HEK293T (cell line): ENCODE measurements at regions not wholly inside any gene's neighbourhood (a gene's known extent, or its start where the extent isn't known, plus 50 kb on each side); places are given as distances from the start of the nearest gene placed in this dataset.

Experiments
- CTCF ChIA-PET: fragments of 350-600 bp; formaldehyde crosslinking; extraction: SDS; loops from one replicate; lab custom pipeline; 2021; ENCODE audit warnings: antibody characterized with exemption, inconsistent platforms; lab: Yijun Ruan, JAX
- POLR2A ChIA-PET: fragments of 350-600 bp; formaldehyde crosslinking; extraction: SDS; loops from one replicate; lab custom pipeline; 2020; ENCODE audit warnings: antibody characterized with exemption, inconsistent platforms; lab: Yijun Ruan, JAX
- DNase-seq: peaks from one replicate; pipeline ENCODE4 v3.0.0; 2012; ENCODE audit warnings: mixed read lengths; ENCODE audit errors: extremely low spot score
- ARNT ChIP-seq: fragments of 450-650 bp; IDR thresholded peaks from 2 replicates; pipeline ENCODE4 v1.6.1; 2017; ENCODE audit warnings: mild to moderate bottlenecking
- BHLHE40 ChIP-seq: fragments of 450-650 bp; IDR thresholded peaks from 2 replicates; pipeline ENCODE4 v1.6.1; 2016; ENCODE audit warnings: mild to moderate bottlenecking, moderate library complexity, borderline replicate concordance
- CTBP1 ChIP-seq: fragments of 450-650 bp; IDR thresholded peaks from 2 replicates; pipeline ENCODE4 v1.6.1; 2016; ENCODE audit warnings: borderline replicate concordance
- ELF4 ChIP-seq: fragments of 450-650 bp; IDR thresholded peaks from 2 replicates; pipeline ENCODE4 v1.6.1; 2017; ENCODE audit warnings: antibody characterized with exemption
- FOXA1 ChIP-seq: fragments of 450-650 bp; IDR thresholded peaks from 2 replicates; pipeline ENCODE4 v1.6.1; 2016; ENCODE audit warnings: mild to moderate bottlenecking
- FOXK2 ChIP-seq: fragments of 450-650 bp; IDR thresholded peaks from 2 replicates; pipeline ENCODE4 v1.6.1; 2016; ENCODE audit warnings: mild to moderate bottlenecking
- FOXM1 ChIP-seq: fragments of 450-650 bp; IDR thresholded peaks from 2 replicates; pipeline ENCODE4 v1.6.1; 2017; ENCODE audit warnings: mild to moderate bottlenecking, borderline replicate concordance
- HDGF ChIP-seq: fragments of 450-650 bp; IDR thresholded peaks from 2 replicates; pipeline ENCODE4 v1.6.1; 2017; ENCODE audit warnings: antibody characterized with exemption, borderline replicate concordance
- L3MBTL2 ChIP-seq: fragments of 450-650 bp; conservative IDR thresholded peaks from 2 replicates; pipeline ENCODE4 v1.6.1; 2016; ENCODE audit warnings: mild to moderate bottlenecking
- LEF1 ChIP-seq: fragments of 450-650 bp; IDR thresholded peaks from 2 replicates; pipeline ENCODE4 v1.6.1; 2017; ENCODE audit warnings: mild to moderate bottlenecking, borderline replicate concordance
- NFRKB ChIP-seq: fragments of 450-650 bp; IDR thresholded peaks from 2 replicates; pipeline ENCODE4 v1.6.1; 2016; ENCODE audit warnings: mild to moderate bottlenecking, moderate library complexity
- PKNOX1 ChIP-seq: fragments of 450-650 bp; IDR thresholded peaks from 2 replicates; pipeline ENCODE4 v1.6.1; 2016
- SP1 ChIP-seq: fragments of 450-650 bp; IDR thresholded peaks from 2 replicates; pipeline ENCODE4 v1.6.1; 2017
- SUZ12 ChIP-seq: fragments of 450-650 bp; IDR thresholded peaks from 2 replicates; pipeline ENCODE4 v1.6.1; 2016; ENCODE audit warnings: mild to moderate bottlenecking
- TARDBP ChIP-seq: fragments of 450-650 bp; IDR thresholded peaks from 2 replicates; pipeline ENCODE4 v1.6.1; 2016
- ZNF384 ChIP-seq: fragments of 450-650 bp; IDR thresholded peaks from 2 replicates; pipeline ENCODE4 v1.6.1; 2016

- DNase-seq, result no peak
- TF ChIP-seq FOXM1, result no peak
- ChIA-PET CTCF (no interaction called here), POLR2A (no interaction called here)
Observed at GRCh38 chr4:41443340-41444079, 94.4 kb upstream of the LIMCH1 start.

GRCh38 chr4:41446391-41446790, 91.6 kb upstream of the LIMCH1 start:
- no peak for TF ChIP-seq L3MBTL2
- no peak for TF ChIP-seq TARDBP
- no peak for TF ChIP-seq PKNOX1
- no peak for TF ChIP-seq LEF1
- no peak for TF ChIP-seq HDGF
- no peak for TF ChIP-seq CTBP1
- TF ChIP-seq ZNF384, result no peak
- TF ChIP-seq NFRKB, result no peak
- no peak for TF ChIP-seq FOXK2
- no peak for TF ChIP-seq FOXA1
- TF ChIP-seq SP1, result no peak
- no peak for TF ChIP-seq SUZ12
- CTCF ChIA-PET, result interaction anchor here (1.1 kb wide), 1 partner anchor 166 kb away, joined by 3 read pairs; no protein-coding TSS in a partner anchor
- POLR2A ChIA-PET, result no interaction called here
- no peak for DNase-seq

GRCh38 chr4:41446981-41447725, 90.8 kb upstream of the LIMCH1 start:
- POLR2A ChIA-PET, result no interaction called here
- TF ChIP-seq ELF4 (no peak), SP1 (no peak)
- CTCF ChIA-PET, result no interaction called here
- DNase-seq, result no peak

- ChIA-PET POLR2A (no interaction called here), CTCF (no interaction called here)
- TF ChIP-seq L3MBTL2 (no peak), ARNT (no peak), FOXM1 (no peak), FOXK2 (no peak), ZNF384 (no peak), FOXA1 (no peak), PKNOX1 (no peak), NFRKB (no peak), BHLHE40 (no peak), LEF1 (no peak)
- DNase-seq, result no peak
Observed at GRCh38 chr4:41448934-41449333, 89.0 kb upstream of the LIMCH1 start.

- CTCF ChIA-PET, result no interaction called here
- DNase-seq, result no peak
- TF ChIP-seq FOXM1, result no peak
- POLR2A ChIA-PET, result no interaction called here
Observed at GRCh38 chr4:41451961-41452360, 86.0 kb upstream of the LIMCH1 start.

- TF ChIP-seq SP1, result no peak
- no peak for TF ChIP-seq NFRKB
- DNase-seq, result no peak
- CTCF ChIA-PET, result interaction anchor here (1.1 kb wide), 1 partner anchor 94 kb away, joined by 3 read pairs; no protein-coding TSS in a partner anchor
- POLR2A ChIA-PET, result no interaction called here
Observed at GRCh38 chr4:41452484-41453225, 85.3 kb upstream of the LIMCH1 start.

- ChIA-PET POLR2A (interaction anchor here (1.6 kb wide), 1 partner anchor 198 kb away, joined by 5 read pairs; the partner anchor contains the start of gene UCHL1), CTCF (no interaction called here)
- no peak for DNase-seq
- TF ChIP-seq ZNF384, result no peak
Observed at GRCh38 chr4:41454423-41454822, 83.5 kb upstream of the LIMCH1 start.

GRCh38 chr4:41455206-41455605, 82.8 kb upstream of the LIMCH1 start:
- ChIA-PET CTCF (no interaction called here), POLR2A (interaction anchor here (1.6 kb wide), 1 partner anchor 198 kb away, joined by 5 read pairs; the partner anchor contains the start of gene UCHL1)
- no peak for TF ChIP-seq HDGF
- no peak for TF ChIP-seq BHLHE40
- no peak for DNase-seq
